Smooth muscle cell (in vitro differentiated cells): ENCODE measurements at regions not wholly inside any gene's neighbourhood (a gene's known extent, or its start where the extent isn't known, plus 50 kb on each side); places are given as distances from the start of the nearest gene placed in this dataset.

Experiments
- DNase-seq: peaks from one replicate; lab custom pipeline; 2025; ENCODE audit not compliant: unreplicated experiment; lab: John Stamatoyannopoulos, UW
- H2AFZ ChIP-seq: fragments of 200-600 bp; sonication (generic); 2 replicates; pipeline ENCODE4 v1.6.0; 2016; ENCODE audit warnings: antibody characterized with exemption, low read depth, mild to moderate bottlenecking
- H3F3A ChIP-seq: fragments of 200-600 bp; sonication (generic); 2 replicates; pipeline ENCODE4 v1.6.0; 2017; ENCODE audit warnings: antibody characterized with exemption, low read depth
- H3K27ac ChIP-seq: fragments of 200-600 bp; sonication (generic); 2 replicates; pipeline ENCODE4 v1.5.1; 2016; ENCODE audit warnings: low read depth, mild to moderate bottlenecking
- H3K27me3 ChIP-seq: fragments of 200-600 bp; sonication (generic); 2 replicates; pipeline ENCODE4 v1.6.1; 2016; ENCODE audit warnings: low read depth, mild to moderate bottlenecking
- H3K36me3 ChIP-seq: fragments of 200-600 bp; sonication (generic); 2 replicates; pipeline ENCODE4 v1.5.1; 2016; ENCODE audit warnings: low read depth
- H3K4me1 ChIP-seq: fragments of 200-600 bp; sonication (generic); 2 replicates; pipeline ENCODE4 v1.5.1; 2016; ENCODE audit warnings: low read depth
- H3K4me2 ChIP-seq: fragments of 200-600 bp; sonication (generic); 2 replicates; pipeline ENCODE4 v1.6.0; 2016; ENCODE audit warnings: mild to moderate bottlenecking
- H3K4me3 ChIP-seq: fragments of 200-600 bp; sonication (generic); 2 replicates; pipeline ENCODE4 v1.5.1; 2016; ENCODE audit warnings: mild to moderate bottlenecking
- H3K79me2 ChIP-seq: fragments of 200-600 bp; sonication (generic); 2 replicates; pipeline ENCODE4 v1.6.0; 2016; ENCODE audit warnings: low read depth, mild to moderate bottlenecking
- H3K9ac ChIP-seq: fragments of 200-600 bp; sonication (generic); 2 replicates; pipeline ENCODE4 v1.6.0; 2016; ENCODE audit warnings: low read depth
- H3K9me3 ChIP-seq: fragments of 200-600 bp; sonication (generic); replicated peaks from 2 replicates; pipeline ENCODE4 v1.5.1; 2016; ENCODE audit warnings: low read depth
- H4K20me1 ChIP-seq: fragments of 200-600 bp; sonication (generic); 2 replicates; pipeline ENCODE4 v1.6.0; 2016; ENCODE audit warnings: low read depth
- CTCF ChIP-seq: fragments of 200-600 bp; sonication (generic); IDR thresholded peaks from 2 replicates; pipeline ENCODE4 v1.5.1; 2017; ENCODE audit warnings: borderline replicate concordance, mild to moderate bottlenecking, antibody characterized with exemption; ENCODE audit not compliant: insufficient read depth, poor library complexity, severe bottlenecking
- WGBS: methylation state at CpG from one replicate; pipeline ENCODE4 v1.1.7; 2016; ENCODE audit warnings: low lambda C conversion rate; 5-methylcytosine and 5-hydroxymethylcytosine counted together

GRCh38 chr4:176843710-176844109 lies 51.0 kb upstream of the VEGFC start:
- peaks cover 4% of the 10 kb centered on the region for H3K4me1 ChIP-seq
- no peak overlapping the region for H3K4me2 ChIP-seq
- 96% methylated on average over 3 of the region's 3 CpGs for WGBS
- H3K36me3 ChIP-seq = no peaks in the 10 kb centered on the region
- H3K27ac ChIP-seq = no peak overlapping the region
- TF ChIP-seq CTCF = no peak
- no peak for DNase-seq
- H3F3A ChIP-seq = peaks cover 15% of the 10 kb centered on the region
- H3K9me3 ChIP-seq = no peaks in the 10 kb centered on the region
- no peaks in the 10 kb centered on the region for H3K79me2 ChIP-seq
- H3K4me3 ChIP-seq = no peak overlapping the region
- no peaks in the 10 kb centered on the region for H4K20me1 ChIP-seq
- H3K9ac ChIP-seq = no peak overlapping the region
- H3K27me3 ChIP-seq = no peaks in the 10 kb centered on the region
- no peak overlapping the region for H2AFZ ChIP-seq

GRCh38 chr4:176844448-176844847 lies 51.7 kb upstream of the VEGFC start:
- no peak overlapping the region for H3K27ac ChIP-seq
- H3F3A ChIP-seq = peaks cover 14% of the 10 kb centered on the region
- no peaks in the 10 kb centered on the region for H3K36me3 ChIP-seq
- H3K4me1 ChIP-seq = peaks cover 4% of the 10 kb centered on the region
- WGBS = 97% methylated on average over 4 of the region's 4 CpGs
- no peak overlapping the region for H3K9ac ChIP-seq
- no peaks in the 10 kb centered on the region for H3K9me3 ChIP-seq
- H4K20me1 ChIP-seq = no peaks in the 10 kb centered on the region
- no peak for TF ChIP-seq CTCF
- no peaks in the 10 kb centered on the region for H3K79me2 ChIP-seq
- no peak overlapping the region for H3K4me2 ChIP-seq
- no peak for DNase-seq
- no peaks in the 10 kb centered on the region for H3K27me3 ChIP-seq
- no peak overlapping the region for H2AFZ ChIP-seq
- no peak overlapping the region for H3K4me3 ChIP-seq

GRCh38 chr4:176845636-176846035 lies 52.9 kb upstream of the VEGFC start:
- Histone ChIP-seq H3K79me2 (no peaks in the 10 kb centered on the region), H3F3A (peaks cover 9% of the 10 kb centered on the region), H3K9ac (no peak overlapping the region), H3K4me3 (no peak overlapping the region), H3K4me1 (no peaks in the 10 kb centered on the region), H3K27me3 (no peaks in the 10 kb centered on the region), H3K4me2 (no peak overlapping the region), H3K9me3 (no peaks in the 10 kb centered on the region), H2AFZ (no peak overlapping the region), H3K27ac (no peak overlapping the region), H4K20me1 (no peaks in the 10 kb centered on the region), H3K36me3 (no peaks in the 10 kb centered on the region)
- DNase-seq = no peak
- TF ChIP-seq CTCF = no peak
- WGBS = 43% methylated on average over 2 of the region's 2 CpGs

- Histone ChIP-seq H3K27me3 (no peaks in the 10 kb centered on the region), H3K9me3 (no peaks in the 10 kb centered on the region), H3K9ac (no peak overlapping the region), H4K20me1 (no peaks in the 10 kb centered on the region), H3K27ac (no peak overlapping the region), H3K4me1 (no peaks in the 10 kb centered on the region), H3K79me2 (no peaks in the 10 kb centered on the region), H3F3A (no peaks in the 10 kb centered on the region), H3K36me3 (no peaks in the 10 kb centered on the region), H3K4me3 (no peak overlapping the region), H2AFZ (no peak overlapping the region), H3K4me2 (no peak overlapping the region)
- no peak for TF ChIP-seq CTCF
- no peak for DNase-seq
These were observed 56.4 kb upstream of the VEGFC start for GRCh38 chr4:176849076-176849475.
